ENCODE measurements at regions not wholly inside any gene's neighbourhood (a gene's known extent, or its start where the extent isn't known, plus 50 kb on each side); places are given as distances from the start of the nearest gene placed in this dataset.

DNA sequence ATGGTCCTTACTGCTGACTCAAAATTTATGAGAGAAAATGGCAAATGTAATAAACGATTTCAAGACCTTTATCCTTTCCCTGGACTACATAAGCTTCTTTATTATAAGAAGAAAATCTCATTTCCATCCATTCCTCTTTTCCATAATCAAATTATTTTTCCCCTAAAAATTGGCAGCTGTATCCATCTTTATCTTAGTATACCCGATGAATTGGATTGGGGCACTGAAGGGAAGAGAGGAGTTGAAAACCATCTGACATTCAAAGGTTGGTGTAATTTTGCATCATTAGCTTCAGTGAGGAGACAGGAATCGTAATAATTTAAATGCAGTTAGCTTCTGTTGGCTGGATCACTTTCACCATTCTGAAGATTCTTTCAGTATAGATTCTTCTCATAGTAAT, 574.1 kb downstream of the XIRP2 start:
- Mint-ChIP-seq H3K36me3 (ENCODE audit: low read depth) (no peaks in the 10 kb centered on the region), H3K4me1 (no peaks in the 10 kb centered on the region), H3K9me3 (no peaks in the 10 kb centered on the region)

DNA sequence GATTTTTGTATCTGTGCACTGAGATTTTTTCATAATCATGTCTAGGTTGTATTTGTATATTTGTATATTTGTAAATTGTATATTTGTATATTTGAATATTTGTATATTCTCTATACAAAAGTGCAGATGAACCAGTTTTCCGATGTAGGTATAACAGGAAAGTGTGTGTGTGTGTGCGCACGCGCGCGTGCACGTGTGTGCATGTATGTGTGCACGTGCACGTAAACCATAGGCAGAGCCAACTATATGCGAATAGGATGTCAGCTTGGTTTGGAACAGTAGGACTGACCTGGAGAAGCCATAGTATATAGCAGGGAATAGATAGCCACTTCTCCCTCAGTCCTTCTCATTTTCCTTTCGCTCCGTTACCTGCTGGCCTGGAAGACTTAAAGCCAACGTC, 565.8 kb downstream of the XIRP2 start:
- Mint-ChIP-seq H3K27ac (no peak overlapping the region), H3K27me3 (no peaks in the 10 kb centered on the region), H3K4me1 (no peaks in the 10 kb centered on the region), H3K36me3 (ENCODE audit: low read depth) (no peaks in the 10 kb centered on the region), H3K9me3 (peaks cover 13% of the 10 kb centered on the region), H3K4me3 (no peak overlapping the region)
- DNase-seq = no peak
- CTCF ChIA-PET = no interaction called here
- POLR2A ChIA-PET = no interaction called here

More for the DNA sequence above, 574.1 kb downstream of the XIRP2 start:
- no peak for DNase-seq
- POLR2A ChIA-PET = no interaction called here
- no peak overlapping the region for H3K4me3 Mint-ChIP-seq
- CTCF ChIA-PET = no interaction called here
- H3K27ac Mint-ChIP-seq = no peak overlapping the region
- no peaks in the 10 kb centered on the region for H3K27me3 Mint-ChIP-seq

DNA sequence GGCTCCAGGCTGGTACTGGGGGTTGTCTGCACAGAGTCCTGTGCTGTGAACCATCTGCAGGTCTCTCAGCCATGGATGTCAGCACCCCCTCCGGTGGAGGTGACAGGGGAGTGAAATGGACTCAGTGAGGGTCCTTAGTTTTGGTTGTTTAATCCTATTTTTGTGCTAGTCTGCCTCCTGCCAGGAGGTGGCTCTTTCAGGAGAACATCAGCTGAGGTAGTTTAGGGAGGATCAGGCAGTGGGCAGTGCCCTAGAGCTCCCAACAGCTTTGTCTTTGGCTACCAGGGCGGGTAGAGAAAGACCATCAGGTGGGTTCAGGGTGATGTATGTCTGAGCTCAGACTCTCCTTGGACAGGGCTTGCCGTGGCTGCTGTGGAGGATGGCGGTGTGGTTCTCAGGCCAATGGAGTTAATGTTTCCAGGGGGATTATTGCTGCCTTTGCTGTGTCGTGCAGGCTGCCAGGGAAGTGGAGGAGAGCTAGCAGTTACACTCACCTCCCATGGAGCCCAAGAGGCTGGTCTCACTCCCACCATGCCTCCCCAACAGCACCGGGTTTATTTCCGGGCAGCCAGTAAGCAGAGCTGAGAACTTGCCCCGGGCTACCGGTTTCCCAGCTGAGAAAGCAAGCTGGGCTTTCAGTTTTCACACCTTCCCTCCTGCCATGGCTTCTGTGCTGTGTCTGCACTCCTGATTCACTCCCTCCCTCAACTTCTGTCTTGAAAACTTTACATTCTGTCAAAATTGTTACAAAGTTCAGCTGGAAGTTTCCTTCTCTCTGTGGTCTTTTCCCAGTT, 563.4 kb downstream of the XIRP2 start:
- Mint-ChIP-seq H3K4me3 (no peak overlapping the region), H3K36me3 (ENCODE audit: low read depth) (no peaks in the 10 kb centered on the region)

GRCh38 chr2:167450364-167450763, 562.1 kb downstream of the XIRP2 start:
- CTCF ChIA-PET = no interaction called here
- Mint-ChIP-seq H3K4me3 (no peak overlapping the region), H3K27ac (no peak overlapping the region), H3K4me1 (no peaks in the 10 kb centered on the region), H3K27me3 (no peaks in the 10 kb centered on the region), H3K36me3 (ENCODE audit: low read depth) (no peaks in the 10 kb centered on the region), H3K9me3 (peaks cover 21% of the 10 kb centered on the region)
- POLR2A ChIA-PET = no interaction called here
- no peak for DNase-seq

More for the DNA sequence above, 563.4 kb downstream of the XIRP2 start:
- H3K4me1 Mint-ChIP-seq = no peaks in the 10 kb centered on the region
- DNase-seq = no peak
- H3K27ac Mint-ChIP-seq = no peak overlapping the region
- POLR2A ChIA-PET = no interaction called here
- H3K27me3 Mint-ChIP-seq = no peaks in the 10 kb centered on the region
- CTCF ChIA-PET = no interaction called here
- H3K9me3 Mint-ChIP-seq = peaks cover 18% of the 10 kb centered on the region

DNA sequence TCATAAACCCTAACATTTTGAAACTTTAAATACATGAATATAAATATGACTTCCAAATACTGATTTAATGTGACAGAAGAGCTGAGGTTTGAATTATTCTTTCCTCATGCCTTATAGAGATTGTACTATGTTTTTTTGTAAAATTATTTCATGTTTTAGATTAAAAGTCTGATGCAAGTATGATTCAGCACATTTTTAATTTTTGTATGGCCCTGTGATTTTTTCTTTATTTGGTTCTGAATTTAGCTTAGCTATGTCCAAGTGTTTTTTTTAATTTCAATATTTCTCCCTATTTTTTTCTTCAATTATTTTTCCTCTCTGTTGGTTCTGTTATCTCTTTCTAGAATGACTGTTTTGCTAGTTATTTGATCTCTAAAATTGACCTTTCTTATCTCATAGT, 552.1 kb downstream of the XIRP2 start:
- no peak overlapping the region for H3K4me3 Mint-ChIP-seq
- ChIA-PET POLR2A (interaction anchor here (0.7 kb wide), 1 partner anchor 698 kb away, joined by 3 read pairs; no protein-coding TSS in a partner anchor), CTCF (no interaction called here)
- DNase-seq = no peak
- H3K9me3 Mint-ChIP-seq = peaks cover 8% of the 10 kb centered on the region
- H3K4me1 Mint-ChIP-seq = no peaks in the 10 kb centered on the region
- H3K27me3 Mint-ChIP-seq = no peaks in the 10 kb centered on the region
- no peak overlapping the region for H3K27ac Mint-ChIP-seq
- H3K36me3 Mint-ChIP-seq (ENCODE audit: low read depth) = no peaks in the 10 kb centered on the region

DNA sequence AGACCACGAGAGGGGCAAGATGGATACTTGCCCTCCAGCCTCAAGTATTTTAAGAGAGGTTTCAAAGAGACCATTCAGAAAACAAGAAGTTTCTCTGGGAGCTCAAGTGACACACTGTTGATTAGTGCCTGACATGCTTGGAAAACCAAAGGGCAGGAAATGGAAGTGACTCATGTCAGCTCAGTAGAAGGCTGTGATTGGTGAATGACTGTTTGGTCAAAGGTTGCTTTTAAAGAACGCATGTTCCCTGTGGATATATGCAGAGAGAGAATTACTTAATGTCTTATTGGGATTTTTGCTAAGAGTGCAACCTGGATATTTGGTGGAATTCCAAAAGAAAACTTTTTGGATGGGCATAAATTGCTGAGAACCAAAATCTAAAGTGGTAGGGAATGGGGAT, 549.9 kb downstream of the XIRP2 start:
- H3K9me3 Mint-ChIP-seq = no peaks in the 10 kb centered on the region
- H3K4me1 Mint-ChIP-seq = no peaks in the 10 kb centered on the region
- no peak overlapping the region for H3K27ac Mint-ChIP-seq
- H3K4me3 Mint-ChIP-seq = no peak overlapping the region
- DNase-seq = no peak
- ChIA-PET CTCF (no interaction called here), POLR2A (no interaction called here)
- no peaks in the 10 kb centered on the region for H3K27me3 Mint-ChIP-seq
- H3K36me3 Mint-ChIP-seq (ENCODE audit: low read depth) = no peaks in the 10 kb centered on the region

DNA sequence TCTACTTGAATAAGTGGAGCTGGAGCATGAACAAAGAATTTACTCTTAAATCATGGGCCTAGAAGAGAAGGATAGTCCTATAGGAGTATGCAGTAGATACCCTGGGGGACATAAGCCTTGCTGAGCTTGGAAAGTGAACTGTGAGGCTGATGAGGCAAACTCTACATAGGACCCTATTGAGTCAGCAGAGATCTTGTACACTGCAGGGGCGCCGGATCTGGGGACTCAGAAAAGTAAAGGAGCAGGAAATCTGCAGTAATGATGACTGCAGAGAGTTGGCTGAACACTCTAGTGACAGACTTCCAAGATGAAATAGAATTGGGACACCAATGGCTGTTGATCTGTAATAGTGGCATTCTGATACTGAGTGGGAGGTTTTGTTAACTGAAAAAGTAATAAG, 543.7 kb downstream of the XIRP2 start:
- POLR2A ChIA-PET = no interaction called here
- no peak overlapping the region for H3K27ac Mint-ChIP-seq

GRCh38 chr2:167430447-167430846, 542.2 kb downstream of the XIRP2 start:
- Mint-ChIP-seq H3K4me3 (no peak overlapping the region), H3K27me3 (no peaks in the 10 kb centered on the region), H3K36me3 (ENCODE audit: low read depth) (no peaks in the 10 kb centered on the region), H3K4me1 (no peaks in the 10 kb centered on the region), H3K9me3 (no peaks in the 10 kb centered on the region), H3K27ac (no peak overlapping the region)
- POLR2A ChIA-PET = no interaction called here
- DNase-seq = no peak
- CTCF ChIA-PET = no interaction called here

More for the DNA sequence above, 543.7 kb downstream of the XIRP2 start:
- no peak overlapping the region for H3K4me3 Mint-ChIP-seq
- H3K36me3 Mint-ChIP-seq (ENCODE audit: low read depth) = no peaks in the 10 kb centered on the region
- DNase-seq = no peak
- no peaks in the 10 kb centered on the region for H3K4me1 Mint-ChIP-seq
- CTCF ChIA-PET = no interaction called here
- no peaks in the 10 kb centered on the region for H3K9me3 Mint-ChIP-seq
- H3K27me3 Mint-ChIP-seq = no peaks in the 10 kb centered on the region

- Mint-ChIP-seq H3K4me1 (no peaks in the 10 kb centered on the region), H3K27ac (no peak overlapping the region), H3K27me3 (no peaks in the 10 kb centered on the region), H3K9me3 (no peaks in the 10 kb centered on the region), H3K4me3 (no peak overlapping the region), H3K36me3 (ENCODE audit: low read depth) (no peaks in the 10 kb centered on the region)
- DNase-seq = no peak
- ChIA-PET POLR2A (no interaction called here), CTCF (no interaction called here)
Observed at GRCh38 chr2:167424803-167425755, 536.8 kb downstream of the XIRP2 start.

DNA sequence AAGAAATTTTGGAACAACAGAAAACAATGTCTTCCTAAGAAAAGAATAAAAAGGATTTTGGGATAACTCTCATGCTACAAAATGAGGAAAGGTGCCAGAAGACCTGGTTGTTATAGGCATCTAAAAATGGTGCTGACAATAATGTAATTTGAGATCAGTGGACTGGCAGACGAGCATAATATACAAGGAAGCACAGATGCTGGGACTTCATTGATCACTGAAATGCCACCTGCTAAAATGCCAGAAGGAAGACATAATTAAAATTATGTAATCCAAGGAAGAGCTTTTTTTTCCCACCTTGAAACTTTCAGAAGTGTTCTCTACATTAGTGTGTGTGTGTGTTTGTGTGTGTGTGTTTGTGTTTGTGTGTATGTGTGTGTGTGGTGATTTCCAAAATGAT, 535.9 kb downstream of the XIRP2 start:
- H3K27ac Mint-ChIP-seq = no peak overlapping the region
- H3K36me3 Mint-ChIP-seq (ENCODE audit: low read depth) = no peaks in the 10 kb centered on the region
- no peaks in the 10 kb centered on the region for H3K9me3 Mint-ChIP-seq
- CTCF ChIA-PET = no interaction called here
- no peaks in the 10 kb centered on the region for H3K4me1 Mint-ChIP-seq
- POLR2A ChIA-PET = no interaction called here
- H3K4me3 Mint-ChIP-seq = no peak overlapping the region
- DNase-seq = no peak
- no peaks in the 10 kb centered on the region for H3K27me3 Mint-ChIP-seq

GRCh38 chr2:167423731-167424130, 535.5 kb downstream of the XIRP2 start:
- H3K9me3 Mint-ChIP-seq = no peaks in the 10 kb centered on the region
- H3K4me1 Mint-ChIP-seq = no peaks in the 10 kb centered on the region
- H3K27me3 Mint-ChIP-seq = no peaks in the 10 kb centered on the region
- H3K27ac Mint-ChIP-seq = no peak overlapping the region
- no peak for DNase-seq
- ChIA-PET POLR2A (no interaction called here), CTCF (no interaction called here)
- H3K4me3 Mint-ChIP-seq = no peak overlapping the region
- no peaks in the 10 kb centered on the region for H3K36me3 Mint-ChIP-seq (ENCODE audit: low read depth)

DNA sequence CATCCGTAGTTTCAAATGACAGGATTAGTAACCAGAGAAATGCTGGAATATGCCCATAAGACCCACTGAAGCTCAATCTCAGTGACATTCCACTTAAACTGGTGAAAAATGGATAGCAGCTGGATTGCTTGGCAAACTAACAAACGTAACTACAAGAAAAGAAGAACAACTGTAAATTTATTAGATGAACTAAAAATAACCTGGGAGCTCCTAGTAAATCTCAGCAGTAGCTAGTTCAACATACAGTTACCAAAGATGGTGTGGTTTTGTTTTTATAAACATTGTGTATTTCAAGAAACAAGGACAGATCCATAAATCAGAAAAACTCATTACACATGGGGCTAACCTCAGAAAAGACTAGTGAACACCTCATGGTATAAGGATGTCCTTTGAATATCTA, 531.9 kb downstream of the XIRP2 start:
- Mint-ChIP-seq H3K4me3 (no peak overlapping the region), H3K27me3 (no peaks in the 10 kb centered on the region), H3K27ac (no peak overlapping the region), H3K9me3 (no peaks in the 10 kb centered on the region), H3K4me1 (no peaks in the 10 kb centered on the region), H3K36me3 (ENCODE audit: low read depth) (no peaks in the 10 kb centered on the region)
- DNase-seq = no peak
- ChIA-PET POLR2A (no interaction called here), CTCF (no interaction called here)

DNA sequence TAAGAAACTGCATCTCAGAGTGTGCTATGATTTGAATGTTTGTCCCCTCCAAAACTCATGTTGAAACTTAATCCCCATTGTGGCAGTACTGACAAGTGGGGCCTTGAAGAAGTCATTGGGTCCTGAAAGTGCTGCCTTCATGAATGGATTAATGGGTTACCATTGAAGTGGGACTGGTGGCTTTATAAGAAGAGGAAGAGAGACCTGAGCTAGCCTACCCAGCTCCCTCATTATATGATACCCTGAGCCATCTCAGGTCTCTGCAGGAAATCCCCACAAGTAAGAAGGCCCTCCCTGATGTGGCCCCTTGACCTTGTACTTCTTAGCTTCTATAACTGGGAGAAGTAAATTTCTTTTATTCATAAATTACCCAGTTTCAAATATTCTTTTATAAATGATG, 526.8 kb downstream of the XIRP2 start:
- no peak for DNase-seq
- H3K9me3 Mint-ChIP-seq = no peaks in the 10 kb centered on the region
- no peak overlapping the region for H3K27ac Mint-ChIP-seq
- H3K36me3 Mint-ChIP-seq (ENCODE audit: low read depth) = no peaks in the 10 kb centered on the region
- H3K4me3 Mint-ChIP-seq = no peak overlapping the region
- ChIA-PET CTCF (no interaction called here), POLR2A (no interaction called here)
- H3K4me1 Mint-ChIP-seq = no peaks in the 10 kb centered on the region
- H3K27me3 Mint-ChIP-seq = no peaks in the 10 kb centered on the region

GRCh38 chr2:167411367-167411766, 523.1 kb downstream of the XIRP2 start:
- DNase-seq = no peak
- no peak overlapping the region for H3K4me3 Mint-ChIP-seq
- no peaks in the 10 kb centered on the region for H3K27me3 Mint-ChIP-seq
- no peaks in the 10 kb centered on the region for H3K4me1 Mint-ChIP-seq
- H3K36me3 Mint-ChIP-seq (ENCODE audit: low read depth) = no peaks in the 10 kb centered on the region
- H3K27ac Mint-ChIP-seq = no peak overlapping the region
- ChIA-PET POLR2A (no interaction called here), CTCF (interaction anchor here (0.7 kb wide), 1 partner anchor 634 kb away, joined by 3 read pairs; no protein-coding TSS in a partner anchor)
- peaks cover 5% of the 10 kb centered on the region for H3K9me3 Mint-ChIP-seq
